ENCODE measurements at regions not wholly inside any gene's neighbourhood (a gene's known extent, or its start where the extent isn't known, plus 50 kb on each side); places are given as distances from the start of the nearest gene placed in this dataset.

- Histone ChIP-seq H3K27ac (no peak overlapping the region), H3K27me3 (no peaks in the 10 kb centered on the region), H3K36me3 (no peaks in the 10 kb centered on the region), H3K4me3 (no peak overlapping the region), H3K9me3 (no peaks in the 10 kb centered on the region), H3K4me1 (no peaks in the 10 kb centered on the region)
- no peak for TF ChIP-seq POLR2A (IDR thresholded peaks at IDR 0.05)
- no peak for TF ChIP-seq CTCF (IDR thresholded peaks at IDR 0.05 in 4 of 5, conservative IDR thresholded peaks at IDR 0.05 in 1 of 5)
- no peak for ATAC-seq
- intact Hi-C loops (cut with DNase I; ENCODE audit: low total_unique reads) (no loop called here), in situ Hi-C loops (cut with MboI; ENCODE audit: low sequenced_read_pairs in 4 of 4) (no loop called here)
- DNase-seq = no peak
These were observed 196.7 kb downstream of the MTERF1 start for GRCh38 chr7:91683823-91684222.

GRCh38 chr7:91685544-91685943 is 195.0 kb downstream of the MTERF1 start:
- Histone ChIP-seq H3K27ac (no peak overlapping the region), H3K27me3 (no peaks in the 10 kb centered on the region), H3K4me1 (no peaks in the 10 kb centered on the region), H3K36me3 (no peaks in the 10 kb centered on the region), H3K4me3 (no peak overlapping the region), H3K9me3 (no peaks in the 10 kb centered on the region)
- DNase-seq (no peak), ATAC-seq (no peak)
- TF ChIP-seq CTCF (IDR thresholded peaks at IDR 0.05 in 4 of 5, conservative IDR thresholded peaks at IDR 0.05 in 1 of 5) (no peak), POLR2A (IDR thresholded peaks at IDR 0.05) (no peak)
- intact Hi-C loops (cut with DNase I; ENCODE audit: low total_unique reads) = no loop called here
- in situ Hi-C loops (cut with MboI; ENCODE audit: low sequenced_read_pairs in 4 of 4) = no loop called here

- no peak for DNase-seq
- Histone ChIP-seq H3K4me1 (no peaks in the 10 kb centered on the region), H3K27ac (no peak overlapping the region), H3K36me3 (no peaks in the 10 kb centered on the region), H3K4me3 (no peak overlapping the region), H3K9me3 (no peaks in the 10 kb centered on the region), H3K27me3 (no peaks in the 10 kb centered on the region)
- no peak for TF ChIP-seq CTCF (IDR thresholded peaks at IDR 0.05 in 4 of 5, conservative IDR thresholded peaks at IDR 0.05 in 1 of 5)
- no peak for TF ChIP-seq POLR2A (IDR thresholded peaks at IDR 0.05)
- intact Hi-C loops (cut with DNase I; ENCODE audit: low total_unique reads) (no loop called here), in situ Hi-C loops (cut with MboI; ENCODE audit: low sequenced_read_pairs in 4 of 4) (no loop called here)
- ATAC-seq = no peak
These were observed 189.9 kb downstream of the MTERF1 start for GRCh38 chr7:91690541-91691070.

GRCh38 chr7:91691865-91692264 is 188.6 kb downstream of the MTERF1 start:
- no peak overlapping the region for H3K4me3 ChIP-seq
- in situ Hi-C loops (cut with MboI; ENCODE audit: low sequenced_read_pairs in 4 of 4) = no loop called here
- no peaks in the 10 kb centered on the region for H3K27me3 ChIP-seq
- H3K9me3 ChIP-seq = no peaks in the 10 kb centered on the region
- DNase-seq (no peak), ATAC-seq (no peak)
- no peaks in the 10 kb centered on the region for H3K4me1 ChIP-seq
- TF ChIP-seq POLR2A (IDR thresholded peaks at IDR 0.05) = no peak
- TF ChIP-seq CTCF (IDR thresholded peaks at IDR 0.05 in 4 of 5, conservative IDR thresholded peaks at IDR 0.05 in 1 of 5) = no peak
- intact Hi-C loops (cut with DNase I; ENCODE audit: low total_unique reads) = no loop called here
- H3K27ac ChIP-seq = no peak overlapping the region
- no peaks in the 10 kb centered on the region for H3K36me3 ChIP-seq

- intact Hi-C loops (cut with DNase I; ENCODE audit: low total_unique reads) (no loop called here), in situ Hi-C loops (cut with MboI; ENCODE audit: low sequenced_read_pairs in 4 of 4) (no loop called here)
- Histone ChIP-seq H3K4me3 (no peak overlapping the region), H3K9me3 (no peaks in the 10 kb centered on the region), H3K4me1 (no peaks in the 10 kb centered on the region), H3K27ac (no peak overlapping the region), H3K27me3 (no peaks in the 10 kb centered on the region), H3K36me3 (no peaks in the 10 kb centered on the region)
- no peak for DNase-seq
- no peak for ATAC-seq
- TF ChIP-seq POLR2A (IDR thresholded peaks at IDR 0.05) (no peak), CTCF (IDR thresholded peaks at IDR 0.05 in 4 of 5, conservative IDR thresholded peaks at IDR 0.05 in 1 of 5) (no peak)
These were observed 187.7 kb downstream of the MTERF1 start for GRCh38 chr7:91692800-91693199.
